ENCODE measurements at regions not wholly inside any gene's neighbourhood (a gene's known extent, or its start where the extent isn't known, plus 50 kb on each side); places are given as distances from the start of the nearest gene placed in this dataset.

GRCh38 chr11:38884145-38884865 lies 2286.3 kb upstream of the RAG2 start:
- no peak for TF ChIP-seq POLR2A (IDR thresholded peaks at IDR 0.05)
- no peak for TF ChIP-seq CTCF (IDR thresholded peaks at IDR 0.05)

All from uterus (tissue), 2 donors.